K562 (cell line): ENCODE measurements at regions not wholly inside any gene's neighbourhood (a gene's known extent, or its start where the extent isn't known, plus 50 kb on each side); places are given as distances from the start of the nearest gene placed in this dataset.

Source experiments
- AFF4 ChIP-seq: sonication (generic); formaldehyde crosslinking; IDR thresholded peaks from 2 replicates; pipeline ENCODE4 v1.8.0; 2023; ENCODE audit warnings: mild to moderate bottlenecking, missing genetic modification reagents
- ATF4 ChIP-seq: fragments of 450-650 bp; formaldehyde crosslinking; IDR thresholded peaks from 2 replicates; pipeline ENCODE4 v1.4.0; 2022; ENCODE audit warnings: mild to moderate bottlenecking, moderate library complexity
- C11orf30 ChIP-seq: fragments of 450-650 bp; IDR thresholded peaks from 2 replicates; pipeline ENCODE4 v1.6.1; 2016; ENCODE audit warnings: low read depth, mild to moderate bottlenecking
- CBFA2T3 ChIP-seq: fragments of 450-650 bp; IDR thresholded peaks from 2 replicates; pipeline ENCODE4 v1.6.1; 2017
- CREB1 ChIP-seq, 2 experiments: sonication (generic) in 1 of 2; formaldehyde crosslinking in 1 of 2; IDR thresholded peaks; 2 replicates each; pipeline versions ENCODE4 v1.6.1 to v1.8.0; 2012 to 2022; ENCODE audit warnings: inconsistent platforms in 1 of 2, mild to moderate bottlenecking in 1 of 2, missing genetic modification reagents in 1 of 2, moderate library complexity in 1 of 2
- CREM ChIP-seq: IDR thresholded peaks from 2 replicates; pipeline ENCODE4 v1.6.1; 2014; ENCODE audit warnings: antibody characterized with exemption, low read depth
- FOXM1 ChIP-seq, 2 experiments: fragments of 450-650 bp in 1 of 2; sonication (generic) in 1 of 2; formaldehyde crosslinking in 1 of 2; IDR thresholded peaks; 2 replicates each; pipeline versions ENCODE4 v1.6.1 to v1.9.0; 2017 to 2022; ENCODE audit warnings: low read depth in 2 of 2, mild to moderate bottlenecking in 2 of 2, missing genetic modification reagents in 1 of 2, moderate library complexity in 1 of 2
- GATAD2B ChIP-seq: fragments of 450-650 bp; IDR thresholded peaks from 2 replicates; pipeline ENCODE4 v1.6.1; 2017; ENCODE audit warnings: mild to moderate bottlenecking, borderline replicate concordance
- KDM2B ChIP-seq: fragments of 250-450 bp; sonication (Bioruptor Pico); IDR thresholded peaks from 2 replicates; pipeline ENCODE4 v1.8.0; 2021; ENCODE audit warnings: mild to moderate bottlenecking, moderate library complexity
- LCOR ChIP-seq: sonication (generic); formaldehyde crosslinking; IDR thresholded peaks from 2 replicates; pipeline ENCODE4 v1.8.0; 2022; ENCODE audit warnings: mild to moderate bottlenecking, missing genetic modification reagents
- MCM2 ChIP-seq: fragments of 450-650 bp; IDR thresholded peaks from 2 replicates; pipeline ENCODE4 v1.6.1; 2017; ENCODE audit warnings: low read depth, mild to moderate bottlenecking
- MYC ChIP-seq, 2 experiments: fragments of 250-450 bp in 1 of 2; sonication (Bioruptor Pico) in 1 of 2; IDR thresholded peaks; 2 replicates each; pipeline versions ENCODE4 v1.5.1 to v1.6.1; 2012 to 2021; ENCODE audit warnings: low read depth in 2 of 2, borderline replicate concordance in 1 of 2, improper control_type of control experiment in 1 of 2, low read length in 1 of 2, mild to moderate bottlenecking in 1 of 2, moderate library complexity in 1 of 2
- POLR3A ChIP-seq: IDR thresholded peaks from 2 replicates; pipeline ENCODE4 v1.6.1; 2011; ENCODE audit warnings: borderline replicate concordance, mild to moderate bottlenecking, moderate library complexity; ENCODE audit not compliant: insufficient read length, insufficient read depth; ENCODE audit errors: extremely low read depth
- PTRF ChIP-seq: fragments of 450-650 bp; IDR thresholded peaks from 2 replicates; pipeline ENCODE4 v1.6.1; 2016; ENCODE audit warnings: mild to moderate bottlenecking, missing genetic modification characterization, missing compliant biosample characterization
- RAD51 ChIP-seq: fragments of 450-650 bp; IDR thresholded peaks from 2 replicates; pipeline ENCODE4 v1.7.1; 2016; ENCODE audit warnings: low read depth, mild to moderate bottlenecking, borderline replicate concordance
- SOX6 ChIP-seq: fragments of 450-650 bp; IDR thresholded peaks from 2 replicates; pipeline ENCODE4 v1.6.1; 2014; ENCODE audit warnings: mild to moderate bottlenecking
- STAT5A ChIP-seq: IDR thresholded peaks from 2 replicates; pipeline ENCODE4 v1.6.1; 2012; ENCODE audit warnings: low read length, inconsistent platforms, borderline replicate concordance
- TAF15 ChIP-seq: fragments of 200-400 bp; formaldehyde crosslinking; IDR thresholded peaks from 2 replicates; pipeline ENCODE4 v1.6.1; 2017; ENCODE audit warnings: mild to moderate bottlenecking, low read depth, low read length, moderate library complexity
- ZHX1 ChIP-seq: fragments of 150-350 bp; conservative IDR thresholded peaks from 2 replicates; pipeline ENCODE4 v1.6.1; 2014; ENCODE audit warnings: low read length
- ZNF696 ChIP-seq: fragments of 250-450 bp; sonication (Bioruptor Pico); conservative IDR thresholded peaks from 2 replicates; pipeline ENCODE4 v1.4.0; 2020; ENCODE audit warnings: mild to moderate bottlenecking, moderate library complexity
- ZNF75A ChIP-seq: fragments of 450-650 bp; formaldehyde crosslinking; IDR thresholded peaks from 2 replicates; pipeline ENCODE4 v1.4.0; 2020; ENCODE audit warnings: mild to moderate bottlenecking
- ZSCAN29 ChIP-seq: fragments of 450-650 bp; IDR thresholded peaks from 2 replicates; pipeline ENCODE4 v1.6.1; 2017

- TF ChIP-seq AFF4 (CRISPR knock-in tag) (no peak), KDM2B (CRISPR knock-in tag) (no peak), ZSCAN29 (no peak), LCOR (CRISPR knock-in tag) (peak; percentile 67; the same call in 1 of the 2 replicates), CREB1 (IDR thresholded peaks at IDR 0.05) (peak; percentile 14; the same call in 1 of the 2 replicates), CREB1 (CRISPR knock-in tag; IDR thresholded peaks at IDR 0.05) (peak; percentile 34; the same call in 1 of the 2 replicates), RAD51 (no peak), POLR3A (no peak), STAT5A (no peak), TAF15 (no peak), GATAD2B (peak; percentile 62; the same call in 1 of the 2 replicates), CBFA2T3 (peak; percentile 84), ZHX1 (no peak), ZNF696 (CRISPR knock-in tag) (no peak), FOXM1 (IDR thresholded peaks at IDR 0.05; ENCODE audit: low read depth) (no peak), FOXM1 (CRISPR knock-in tag; IDR thresholded peaks at IDR 0.05; ENCODE audit: low read depth) (no peak), MCM2 (no peak), PTRF (tag) (no peak), CREM (peak; percentile 41), ZNF75A (CRISPR knock-in tag) (no peak), ATF4 (CRISPR knock-in tag) (no peak), C11orf30 (peak; percentile 96), SOX6 (0 out of 2 replicates have a peak, but pooled peaks have one; percentile 37), MYC (IDR thresholded peaks at IDR 0.05; ENCODE audit: low read depth, low read length) (no peak), MYC (CRISPR knock-in tag; IDR thresholded peaks at IDR 0.05; ENCODE audit: borderline replicate concordance, low read depth) (no peak)
Measured at GRCh38 chr1:115179397-115180079, 90.2 kb upstream of the TSPAN2 start (continued).
